ENCODE measurements at regions not wholly inside any gene's neighbourhood (a gene's known extent, or its start where the extent isn't known, plus 50 kb on each side); places are given as distances from the start of the nearest gene placed in this dataset.

DNA sequence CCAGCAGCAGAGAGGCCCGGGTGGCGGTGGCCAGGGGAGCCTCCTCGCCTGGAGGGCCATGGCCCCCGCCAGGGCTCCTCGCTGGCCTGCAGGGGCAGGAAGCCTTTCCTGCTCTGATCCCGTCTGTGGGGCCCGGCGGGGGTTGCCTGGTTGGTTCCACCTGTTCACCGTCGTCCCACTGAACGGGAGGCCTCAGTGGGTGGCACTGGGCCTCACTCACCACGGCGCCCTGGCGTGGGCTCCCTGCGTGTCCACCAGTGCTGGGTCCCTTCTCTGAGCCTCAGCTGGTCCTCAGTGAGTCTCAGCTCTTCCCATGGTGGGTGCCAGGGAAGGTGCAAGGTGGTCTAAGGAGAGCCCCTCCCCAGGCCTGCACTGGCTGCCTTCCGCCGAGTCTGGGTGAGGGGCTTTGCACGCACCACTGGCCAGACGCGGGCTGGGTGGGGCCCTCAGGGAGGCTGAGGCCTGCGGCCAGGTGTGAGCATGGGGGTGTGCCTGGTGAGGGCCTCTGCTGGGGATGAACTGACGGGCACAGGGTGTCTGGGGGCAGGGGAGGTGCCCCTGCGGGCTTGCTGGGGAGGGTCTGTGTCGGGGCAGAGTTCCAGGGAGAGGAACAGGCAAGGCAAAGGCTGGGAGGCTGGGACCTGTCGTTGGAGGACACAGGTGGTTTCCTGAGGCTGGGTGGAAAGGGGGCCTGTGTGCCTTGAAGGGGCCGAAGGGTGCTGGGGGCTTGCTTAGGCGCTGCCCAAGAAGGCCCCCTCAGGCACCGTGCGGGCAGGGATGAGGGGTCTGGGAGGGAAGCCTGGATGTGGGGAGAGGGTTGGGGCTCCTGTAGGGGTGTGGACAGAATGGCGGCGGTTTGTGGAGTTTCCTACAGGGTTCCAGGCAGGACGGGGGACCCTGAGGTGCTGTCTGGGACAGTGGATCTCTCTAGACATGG, 339.8 kb downstream of the TMEM121 start:
- intact Hi-C loops (cut with DNase I) = no loop called here
- no peaks in the 10 kb centered on the region for H3K36me3 ChIP-seq
- H3K4me3 ChIP-seq = no peak overlapping the region
- peak in 1 of 2 donors; percentile 21 for ATAC-seq
- H3K27ac ChIP-seq = no peak overlapping the region
- no peaks in the 10 kb centered on the region for H3K4me1 ChIP-seq
- TF ChIP-seq CTCF (IDR thresholded peaks at IDR 0.05) = no peak
- H3K9me3 ChIP-seq = no peaks in the 10 kb centered on the region
- H3K27me3 ChIP-seq (ENCODE audit: low read depth) = peaks cover 20% of the 10 kb centered on the region
- no peak for DNase-seq

DNA sequence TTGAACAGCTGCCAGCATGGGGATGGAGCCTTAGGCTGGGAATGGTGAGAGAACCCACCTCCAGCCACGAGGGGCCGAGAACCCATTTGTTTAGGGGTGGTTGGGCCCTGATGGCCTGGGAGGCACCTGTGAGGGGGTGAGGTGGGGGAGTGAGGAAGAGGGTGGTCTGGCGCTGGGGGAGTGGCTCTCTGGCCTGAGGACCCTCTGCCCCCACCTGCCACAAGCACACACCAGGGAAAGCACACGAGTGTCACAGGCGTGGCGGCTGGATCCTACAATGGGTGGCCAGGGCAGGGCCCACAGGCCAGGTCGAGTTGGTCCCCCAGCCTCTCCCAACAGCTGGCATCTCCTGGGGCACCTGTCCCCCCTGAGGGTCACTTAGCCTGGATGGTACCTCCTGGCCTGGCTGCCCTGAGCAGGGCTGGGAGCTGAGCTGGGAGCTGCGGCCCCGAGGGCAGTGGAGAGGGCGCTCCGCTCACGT, 340.5 kb downstream of the TMEM121 start:
- DNase-seq = no peak
- Histone ChIP-seq H3K4me3 (no peak overlapping the region), H3K4me1 (no peaks in the 10 kb centered on the region), H3K9me3 (no peaks in the 10 kb centered on the region), H3K27ac (no peak overlapping the region), H3K36me3 (no peaks in the 10 kb centered on the region), H3K27me3 (ENCODE audit: low read depth) (peaks cover 19% of the 10 kb centered on the region)
- intact Hi-C loops (cut with DNase I) = no loop called here
- ATAC-seq = no peak
- TF ChIP-seq CTCF (IDR thresholded peaks at IDR 0.05) = no peak

- no peaks in the 10 kb centered on the region for H3K9me3 ChIP-seq
- TF ChIP-seq CTCF (IDR thresholded peaks at IDR 0.05) = no peak
- no peaks in the 10 kb centered on the region for H3K36me3 ChIP-seq
- peaks cover 19% of the 10 kb centered on the region for H3K27me3 ChIP-seq (ENCODE audit: low read depth)
- no peak overlapping the region for H3K27ac ChIP-seq
- H3K4me1 ChIP-seq = no peaks in the 10 kb centered on the region
- ATAC-seq (no peak), DNase-seq (no peak)
- H3K4me3 ChIP-seq = no peak overlapping the region
- intact Hi-C loops (cut with DNase I) = no loop called here
These were observed 341.7 kb downstream of the TMEM121 start for GRCh38 chr14:105867961-105868599.

DNA sequence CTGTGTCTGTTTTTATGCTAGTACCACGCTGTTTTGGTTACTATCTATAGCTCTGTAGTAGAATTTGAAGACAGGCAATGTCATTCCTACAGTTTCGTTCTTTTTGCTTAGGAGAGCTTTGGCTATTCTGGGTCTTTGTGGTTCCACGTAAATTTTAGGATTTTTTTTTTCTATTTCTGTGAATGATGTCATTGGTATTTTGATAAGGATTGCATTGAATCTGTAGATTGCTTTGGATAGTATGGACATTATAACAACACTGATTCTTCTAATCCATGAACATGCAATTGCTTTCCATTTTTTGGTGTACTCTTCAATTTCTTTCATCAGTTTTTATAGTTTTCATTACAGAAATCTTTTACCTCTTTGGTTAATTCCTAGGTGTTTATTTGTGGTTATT, 345.2 kb downstream of the TMEM121 start:
- Histone ChIP-seq H3K27ac (no peak overlapping the region), H3K36me3 (no peaks in the 10 kb centered on the region), H3K27me3 (ENCODE audit: low read depth) (no peaks in the 10 kb centered on the region), H3K4me1 (no peaks in the 10 kb centered on the region), H3K4me3 (no peak overlapping the region), H3K9me3 (no peaks in the 10 kb centered on the region)
- no peak for ATAC-seq
- no peak for TF ChIP-seq CTCF (IDR thresholded peaks at IDR 0.05)
- intact Hi-C loops (cut with DNase I) = no loop called here
- DNase-seq = no peak

DNA sequence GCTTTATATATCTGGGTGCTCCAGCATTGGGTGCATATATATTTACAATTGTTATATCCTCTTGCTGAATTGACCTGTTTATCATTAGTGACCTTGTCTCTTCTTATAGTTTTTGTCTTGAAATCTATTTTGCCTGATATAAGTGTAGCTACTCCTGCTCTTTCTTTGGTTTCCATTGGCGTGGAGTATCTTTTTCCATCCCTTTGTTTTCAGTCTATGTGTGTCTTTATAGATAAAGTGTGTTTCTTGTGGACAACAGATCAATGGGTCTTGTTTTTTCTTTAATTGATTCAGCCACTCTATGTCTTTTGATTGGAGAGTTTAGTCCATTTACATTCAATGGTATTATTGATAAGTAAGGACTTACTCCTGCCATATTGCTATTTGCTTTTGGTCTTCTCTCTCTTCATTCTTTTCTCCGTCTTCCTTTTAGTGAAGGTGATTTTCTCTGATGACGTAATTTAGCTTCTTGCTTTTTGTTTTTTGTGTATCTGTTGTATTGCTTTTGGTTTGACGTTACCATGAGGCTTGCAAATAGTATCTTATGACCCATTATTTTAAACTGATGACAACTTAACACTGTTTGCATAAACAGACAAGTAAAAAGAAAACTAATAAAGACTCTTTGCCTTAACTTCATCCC, 347.6 kb downstream of the TMEM121 start:
- no peak for DNase-seq

More for the DNA sequence above, 347.6 kb downstream of the TMEM121 start:
- H3K36me3 ChIP-seq = no peaks in the 10 kb centered on the region
- intact Hi-C loops (cut with DNase I) = no loop called here
- no peak for ATAC-seq
- no peaks in the 10 kb centered on the region for H3K9me3 ChIP-seq
- H3K4me1 ChIP-seq = no peaks in the 10 kb centered on the region
- no peak for TF ChIP-seq CTCF (IDR thresholded peaks at IDR 0.05)
- no peak overlapping the region for H3K4me3 ChIP-seq
- no peaks in the 10 kb centered on the region for H3K27me3 ChIP-seq (ENCODE audit: low read depth)
- no peak overlapping the region for H3K27ac ChIP-seq

Measured in lower lobe of right lung (tissue), 2 donors.